GM12801 (cell line): ENCODE measurements at regions not wholly inside any gene's neighbourhood (a gene's known extent, or its start where the extent isn't known, plus 50 kb on each side); places are given as distances from the start of the nearest gene placed in this dataset.

Source experiments
- CTCF ChIP-seq: IDR thresholded peaks from one replicate; pipeline ENCODE4 v1.5.1; 2011; ENCODE audit warnings: control low read depth; ENCODE audit not compliant: insufficient read length; ENCODE audit errors: extremely low read depth

GRCh38 chr17:77421630-77421972 lies 280.8 kb downstream of the SEC14L1 start:
- TF ChIP-seq CTCF = no peak

- TF ChIP-seq CTCF = no peak
Measured at GRCh38 chr17:77422104-77422747, 281.5 kb downstream of the SEC14L1 start.

GRCh38 chr17:77422748-77423113 lies 282.0 kb downstream of the SEC14L1 start:
- no peak for TF ChIP-seq CTCF

GRCh38 chr17:77423589-77424451 lies 283.1 kb downstream of the SEC14L1 start:
- no peak for TF ChIP-seq CTCF

GRCh38 chr17:77424585-77425344 lies 284.0 kb downstream of the SEC14L1 start:
- no peak for TF ChIP-seq CTCF

GRCh38 chr17:77425348-77425747 lies 284.6 kb downstream of the SEC14L1 start:
- TF ChIP-seq CTCF = no peak
